Body of pancreas (tissue), 4 donors: ENCODE measurements at regions not wholly inside any gene's neighbourhood (a gene's known extent, or its start where the extent isn't known, plus 50 kb on each side); places are given as distances from the start of the nearest gene placed in this dataset.

Experiments
- POLR2A ChIP-seq, 3 donors: fragments of 450-650 bp; IDR thresholded peaks; one replicate each; pipeline ENCODE4 v1.6.1; 2016; ENCODE audit warnings: antibody characterized with exemption in 3 of 3, mild to moderate bottlenecking in 2 of 3
- TF ChIP-seq, protein P1 (sequence below), 7 experiments: fragments of 450-650 bp in 4 of 7; fragments of 200-600 bp in 3 of 7; sonication (generic) in 3 of 7; IDR thresholded peaks; one replicate each; pipeline ENCODE4 v1.5.1; 2016 to 2019; ENCODE audit warnings: antibody characterized with exemption in 7 of 7

- TF ChIP-seq, protein P1, sequence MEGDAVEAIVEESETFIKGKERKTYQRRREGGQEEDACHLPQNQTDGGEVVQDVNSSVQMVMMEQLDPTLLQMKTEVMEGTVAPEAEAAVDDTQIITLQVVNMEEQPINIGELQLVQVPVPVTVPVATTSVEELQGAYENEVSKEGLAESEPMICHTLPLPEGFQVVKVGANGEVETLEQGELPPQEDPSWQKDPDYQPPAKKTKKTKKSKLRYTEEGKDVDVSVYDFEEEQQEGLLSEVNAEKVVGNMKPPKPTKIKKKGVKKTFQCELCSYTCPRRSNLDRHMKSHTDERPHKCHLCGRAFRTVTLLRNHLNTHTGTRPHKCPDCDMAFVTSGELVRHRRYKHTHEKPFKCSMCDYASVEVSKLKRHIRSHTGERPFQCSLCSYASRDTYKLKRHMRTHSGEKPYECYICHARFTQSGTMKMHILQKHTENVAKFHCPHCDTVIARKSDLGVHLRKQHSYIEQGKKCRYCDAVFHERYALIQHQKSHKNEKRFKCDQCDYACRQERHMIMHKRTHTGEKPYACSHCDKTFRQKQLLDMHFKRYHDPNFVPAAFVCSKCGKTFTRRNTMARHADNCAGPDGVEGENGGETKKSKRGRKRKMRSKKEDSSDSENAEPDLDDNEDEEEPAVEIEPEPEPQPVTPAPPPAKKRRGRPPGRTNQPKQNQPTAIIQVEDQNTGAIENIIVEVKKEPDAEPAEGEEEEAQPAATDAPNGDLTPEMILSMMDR (IDR thresholded peaks at IDR 0.05) = no peak
- no peak for TF ChIP-seq POLR2A (IDR thresholded peaks at IDR 0.05)
Observed at GRCh38 chr1:157384258-157384657, 168.1 kb downstream of the FCRL5 start.
